BE2C (cell line): ENCODE measurements at regions not wholly inside any gene's neighbourhood (a gene's known extent, or its start where the extent isn't known, plus 50 kb on each side); places are given as distances from the start of the nearest gene placed in this dataset.

Source experiments
- DNase-seq: peaks from one replicate; pipeline ENCODE4 v3.0.0-alpha.2; 2020
- H3K27me3 ChIP-seq: fragments of 250-450 bp; sonication (Bioruptor Pico); 2 replicates; pipeline ENCODE4 v1.5.1; 2020; ENCODE audit warnings: mild to moderate bottlenecking
- H3K36me3 ChIP-seq: fragments of 250-450 bp; sonication (Bioruptor Pico); 2 replicates; pipeline ENCODE4 v1.5.1; 2020; ENCODE audit warnings: mild to moderate bottlenecking
- H3K4me1 ChIP-seq: fragments of 250-450 bp; sonication (Bioruptor Pico); 2 replicates; pipeline ENCODE4 v1.5.1; 2020
- H3K4me3 ChIP-seq: 2 replicates; pipeline ENCODE4 v1.5.1; 2011; ENCODE audit warnings: low read depth, low read length
- H3K9me3 ChIP-seq: fragments of 250-450 bp; sonication (Bioruptor Pico); 2 replicates; pipeline ENCODE4 v1.5.1; 2020
- TF ChIP-seq, protein P1 (sequence below): IDR thresholded peaks from 2 replicates; pipeline ENCODE4 v1.5.1; 2012; ENCODE audit warnings: mild to moderate bottlenecking, low read depth, low read length

DNA sequence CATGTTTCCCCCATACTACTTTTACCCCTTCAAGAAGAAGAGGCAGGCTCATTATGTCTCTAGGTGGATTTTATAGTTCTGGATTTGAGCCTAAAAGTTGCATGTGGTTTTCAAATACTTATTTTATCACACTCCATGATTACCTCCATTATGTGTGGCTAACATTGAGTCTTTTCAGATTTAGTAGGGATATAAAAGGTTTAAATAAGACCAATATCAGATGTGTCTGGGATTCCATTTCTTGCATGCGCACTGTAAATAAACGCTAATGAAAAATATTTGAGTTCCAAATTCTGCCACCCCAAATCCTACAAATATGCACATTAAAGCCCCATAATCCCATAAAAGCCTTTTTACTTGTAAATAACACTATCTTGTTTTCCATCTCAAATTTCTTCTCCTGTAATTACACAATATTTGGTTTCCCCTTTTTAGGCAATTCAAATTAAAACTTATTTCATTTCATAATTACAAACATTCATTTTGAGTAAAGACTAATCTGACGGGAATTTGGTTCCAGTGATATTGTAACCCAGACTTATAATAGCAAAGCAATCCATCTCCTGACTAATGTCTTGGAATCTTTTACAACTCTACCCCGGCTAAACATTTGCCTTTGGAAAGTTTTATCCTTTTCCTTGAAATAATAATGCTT lies 600.0 kb downstream of the SLC4A3 start:
- no peaks in the 10 kb centered on the region for H3K36me3 ChIP-seq
- no peak for DNase-seq

DNA sequence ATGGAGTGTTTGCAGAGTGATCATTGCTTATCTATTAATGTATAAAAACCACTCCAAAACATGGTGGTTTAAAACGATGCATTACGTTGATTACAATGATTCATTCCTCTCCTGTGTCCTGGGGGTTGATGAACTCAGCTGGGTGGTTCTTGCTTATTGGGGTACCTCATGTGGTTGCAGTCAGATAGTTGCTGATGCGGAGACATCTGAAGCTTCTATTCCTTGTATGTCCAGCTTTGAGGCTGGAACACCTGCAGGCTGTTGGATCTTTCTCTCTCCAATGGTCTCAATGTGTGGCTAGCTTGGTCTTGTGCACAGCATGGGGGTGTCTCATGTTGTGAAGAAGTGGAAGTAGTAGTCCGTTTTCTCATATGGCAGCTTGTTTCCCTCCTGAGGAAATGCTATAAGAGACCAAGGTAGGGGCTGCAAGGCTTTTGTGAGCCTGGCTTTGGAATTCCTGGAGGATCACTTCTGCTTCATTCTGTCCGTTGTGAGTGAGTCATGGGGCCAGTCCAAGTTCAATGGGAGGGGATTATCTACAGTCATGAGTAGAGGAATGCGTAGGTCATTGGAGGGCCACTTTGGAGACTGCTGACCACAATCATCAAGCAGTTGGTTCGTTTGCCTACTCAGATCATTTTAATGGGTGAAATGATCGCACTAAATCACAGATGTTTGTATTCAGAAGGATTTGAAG lies 601.0 kb downstream of the SLC4A3 start:
- DNase-seq, result no peak
- H3K4me1 ChIP-seq, result no peaks in the 10 kb centered on the region

More for the DNA sequence above, 600.0 kb downstream of the SLC4A3 start:
- H3K4me3 ChIP-seq, result no peak overlapping the region
- H3K4me1 ChIP-seq, result no peaks in the 10 kb centered on the region
- TF ChIP-seq, protein P1, sequence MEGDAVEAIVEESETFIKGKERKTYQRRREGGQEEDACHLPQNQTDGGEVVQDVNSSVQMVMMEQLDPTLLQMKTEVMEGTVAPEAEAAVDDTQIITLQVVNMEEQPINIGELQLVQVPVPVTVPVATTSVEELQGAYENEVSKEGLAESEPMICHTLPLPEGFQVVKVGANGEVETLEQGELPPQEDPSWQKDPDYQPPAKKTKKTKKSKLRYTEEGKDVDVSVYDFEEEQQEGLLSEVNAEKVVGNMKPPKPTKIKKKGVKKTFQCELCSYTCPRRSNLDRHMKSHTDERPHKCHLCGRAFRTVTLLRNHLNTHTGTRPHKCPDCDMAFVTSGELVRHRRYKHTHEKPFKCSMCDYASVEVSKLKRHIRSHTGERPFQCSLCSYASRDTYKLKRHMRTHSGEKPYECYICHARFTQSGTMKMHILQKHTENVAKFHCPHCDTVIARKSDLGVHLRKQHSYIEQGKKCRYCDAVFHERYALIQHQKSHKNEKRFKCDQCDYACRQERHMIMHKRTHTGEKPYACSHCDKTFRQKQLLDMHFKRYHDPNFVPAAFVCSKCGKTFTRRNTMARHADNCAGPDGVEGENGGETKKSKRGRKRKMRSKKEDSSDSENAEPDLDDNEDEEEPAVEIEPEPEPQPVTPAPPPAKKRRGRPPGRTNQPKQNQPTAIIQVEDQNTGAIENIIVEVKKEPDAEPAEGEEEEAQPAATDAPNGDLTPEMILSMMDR, result no peak
- H3K9me3 ChIP-seq, result no peaks in the 10 kb centered on the region
- H3K27me3 ChIP-seq, result no peaks in the 10 kb centered on the region

DNA sequence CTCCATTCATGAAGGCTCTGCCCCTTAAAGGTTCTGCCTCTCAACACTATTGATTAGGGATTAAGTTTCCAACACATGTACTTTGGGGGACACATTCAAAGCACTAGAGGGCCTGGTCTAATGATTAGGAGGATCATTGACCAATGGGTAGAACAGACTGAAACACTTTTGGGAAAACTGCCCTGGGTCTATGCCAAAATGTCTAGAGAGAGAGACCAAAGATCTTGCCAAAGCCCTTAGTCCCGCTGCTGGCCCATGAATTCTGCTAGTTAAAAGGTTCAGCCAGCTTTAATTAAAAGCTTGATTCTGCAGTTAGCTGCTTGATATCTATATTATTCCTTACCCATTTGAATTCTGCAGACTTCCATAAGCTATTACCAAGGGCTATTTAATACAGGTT lies 613.2 kb downstream of the SLC4A3 start:
- Histone ChIP-seq H3K9me3 (no peaks in the 10 kb centered on the region), H3K4me1 (no peaks in the 10 kb centered on the region), H3K27me3 (no peaks in the 10 kb centered on the region), H3K36me3 (no peaks in the 10 kb centered on the region), H3K4me3 (no peak overlapping the region)
- DNase-seq, result no peak
- TF ChIP-seq, protein P1, result no peak

More for the DNA sequence above, 601.0 kb downstream of the SLC4A3 start:
- H3K36me3 ChIP-seq, result no peaks in the 10 kb centered on the region
- no peaks in the 10 kb centered on the region for H3K9me3 ChIP-seq
- H3K4me3 ChIP-seq, result no peak overlapping the region
- no peaks in the 10 kb centered on the region for H3K27me3 ChIP-seq
- TF ChIP-seq, protein P1, result no peak

- Histone ChIP-seq H3K36me3 (no peaks in the 10 kb centered on the region), H3K4me3 (no peak overlapping the region), H3K4me1 (no peaks in the 10 kb centered on the region), H3K9me3 (no peaks in the 10 kb centered on the region), H3K27me3 (no peaks in the 10 kb centered on the region)
- no peak for DNase-seq
- TF ChIP-seq, protein P1, result no peak
These were observed 614.0 kb downstream of the SLC4A3 start for GRCh38 chr2:220241423-220241822.

GRCh38 chr2:220243571-220243970 lies 616.1 kb downstream of the SLC4A3 start:
- Histone ChIP-seq H3K27me3 (no peaks in the 10 kb centered on the region), H3K4me1 (no peaks in the 10 kb centered on the region), H3K36me3 (no peaks in the 10 kb centered on the region), H3K4me3 (no peak overlapping the region), H3K9me3 (no peaks in the 10 kb centered on the region)
- TF ChIP-seq, protein P1, result no peak
- DNase-seq, result no peak

GRCh38 chr2:220246386-220246785 lies 619.0 kb downstream of the SLC4A3 start:
- Histone ChIP-seq H3K4me3 (no peak overlapping the region), H3K9me3 (no peaks in the 10 kb centered on the region), H3K36me3 (no peaks in the 10 kb centered on the region), H3K4me1 (no peaks in the 10 kb centered on the region), H3K27me3 (no peaks in the 10 kb centered on the region)
- TF ChIP-seq, protein P1, result no peak
- no peak for DNase-seq
